Gastroesophageal sphincter (tissue), 3 donors: ENCODE measurements at regions not wholly inside any gene's neighbourhood (a gene's known extent, or its start where the extent isn't known, plus 50 kb on each side); places are given as distances from the start of the nearest gene placed in this dataset.

Experiments used
- POLR2A ChIP-seq, 2 donors: fragments of 450-650 bp; IDR thresholded peaks; one replicate each; pipeline ENCODE4 v1.6.1; 2017; ENCODE audit warnings: antibody characterized with exemption in 2 of 2, mild to moderate bottlenecking in 2 of 2, moderate library complexity in 1 of 2
- TF ChIP-seq, protein P1 (sequence below), 4 experiments: fragments of 200-600 bp in 2 of 4; fragments of 450-650 bp in 2 of 4; sonication (generic) in 1 of 4; IDR thresholded peaks; one replicate each; pipeline ENCODE4 v1.5.1; 2017 to 2019; ENCODE audit warnings: antibody characterized with exemption in 4 of 4, mild to moderate bottlenecking in 2 of 4, moderate library complexity in 2 of 4

- no peak for TF ChIP-seq POLR2A (IDR thresholded peaks at IDR 0.05)
- TF ChIP-seq, protein P1, sequence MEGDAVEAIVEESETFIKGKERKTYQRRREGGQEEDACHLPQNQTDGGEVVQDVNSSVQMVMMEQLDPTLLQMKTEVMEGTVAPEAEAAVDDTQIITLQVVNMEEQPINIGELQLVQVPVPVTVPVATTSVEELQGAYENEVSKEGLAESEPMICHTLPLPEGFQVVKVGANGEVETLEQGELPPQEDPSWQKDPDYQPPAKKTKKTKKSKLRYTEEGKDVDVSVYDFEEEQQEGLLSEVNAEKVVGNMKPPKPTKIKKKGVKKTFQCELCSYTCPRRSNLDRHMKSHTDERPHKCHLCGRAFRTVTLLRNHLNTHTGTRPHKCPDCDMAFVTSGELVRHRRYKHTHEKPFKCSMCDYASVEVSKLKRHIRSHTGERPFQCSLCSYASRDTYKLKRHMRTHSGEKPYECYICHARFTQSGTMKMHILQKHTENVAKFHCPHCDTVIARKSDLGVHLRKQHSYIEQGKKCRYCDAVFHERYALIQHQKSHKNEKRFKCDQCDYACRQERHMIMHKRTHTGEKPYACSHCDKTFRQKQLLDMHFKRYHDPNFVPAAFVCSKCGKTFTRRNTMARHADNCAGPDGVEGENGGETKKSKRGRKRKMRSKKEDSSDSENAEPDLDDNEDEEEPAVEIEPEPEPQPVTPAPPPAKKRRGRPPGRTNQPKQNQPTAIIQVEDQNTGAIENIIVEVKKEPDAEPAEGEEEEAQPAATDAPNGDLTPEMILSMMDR (IDR thresholded peaks at IDR 0.05): no peak
Observed at GRCh38 chr10:57905010-57905409, 362.7 kb downstream of the IPMK start.
